Stimulated activated CD8-positive, alpha-beta memory T cell treated with anti-CD3 and anti-CD28 coated beads, Interleukin-2, amount 100 ng/mL, for 1 hour (primary cell): ENCODE measurements at regions not wholly inside any gene's neighbourhood (a gene's known extent, or its start where the extent isn't known, plus 50 kb on each side); places are given as distances from the start of the nearest gene placed in this dataset.

Experiments
- DNase-seq, 2 donors: peaks; one replicate each; pipeline ENCODE4 v3.0.0-alpha.2; 2020; ENCODE audit warnings: low read depth in 2 of 2

DNA sequence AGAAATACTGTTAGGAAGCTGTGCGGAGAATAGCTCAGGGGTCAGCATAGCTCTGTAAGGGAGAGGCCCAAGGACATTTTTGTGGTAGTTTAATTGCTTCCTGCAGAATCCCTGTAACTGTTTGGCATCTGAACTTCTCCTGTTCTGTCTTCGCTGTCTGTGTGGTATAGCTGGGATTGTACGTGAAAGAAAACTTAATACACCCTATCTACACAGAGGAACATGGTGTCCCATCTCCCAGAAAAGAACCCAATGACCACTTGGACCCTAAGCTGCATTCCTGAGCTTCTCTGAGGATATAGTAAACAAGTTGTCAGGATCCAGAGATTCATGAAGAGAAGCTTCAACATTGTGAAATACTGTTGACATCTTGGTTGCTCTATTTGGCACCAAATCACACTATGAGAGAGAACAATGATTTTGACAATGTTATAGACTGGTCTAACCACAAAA is 81.3 kb downstream of the CDC42EP3 start:
- no peak for DNase-seq
